Stimulated activated CD8-positive, alpha-beta memory T cell treated with anti-CD3 and anti-CD28 coated beads, Interleukin-12 subunit alpha, Interleukin-12 subunit beta, amount 100 ng/mL, for 24 hours (primary cell): ENCODE measurements at regions not wholly inside any gene's neighbourhood (a gene's known extent, or its start where the extent isn't known, plus 50 kb on each side); places are given as distances from the start of the nearest gene placed in this dataset.
A peak's percentile ranks its signal among the peaks of the same experiment; 100 is the strongest.

Experiments
- DNase-seq: peaks from one replicate; pipeline ENCODE4 v3.0.0-alpha.2; 2020; ENCODE audit errors: extremely low read depth

GRCh38 chr7:25949736-25950487 is 202.1 kb upstream of the NFE2L3 start:
- DNase-seq: no peak

DNA sequence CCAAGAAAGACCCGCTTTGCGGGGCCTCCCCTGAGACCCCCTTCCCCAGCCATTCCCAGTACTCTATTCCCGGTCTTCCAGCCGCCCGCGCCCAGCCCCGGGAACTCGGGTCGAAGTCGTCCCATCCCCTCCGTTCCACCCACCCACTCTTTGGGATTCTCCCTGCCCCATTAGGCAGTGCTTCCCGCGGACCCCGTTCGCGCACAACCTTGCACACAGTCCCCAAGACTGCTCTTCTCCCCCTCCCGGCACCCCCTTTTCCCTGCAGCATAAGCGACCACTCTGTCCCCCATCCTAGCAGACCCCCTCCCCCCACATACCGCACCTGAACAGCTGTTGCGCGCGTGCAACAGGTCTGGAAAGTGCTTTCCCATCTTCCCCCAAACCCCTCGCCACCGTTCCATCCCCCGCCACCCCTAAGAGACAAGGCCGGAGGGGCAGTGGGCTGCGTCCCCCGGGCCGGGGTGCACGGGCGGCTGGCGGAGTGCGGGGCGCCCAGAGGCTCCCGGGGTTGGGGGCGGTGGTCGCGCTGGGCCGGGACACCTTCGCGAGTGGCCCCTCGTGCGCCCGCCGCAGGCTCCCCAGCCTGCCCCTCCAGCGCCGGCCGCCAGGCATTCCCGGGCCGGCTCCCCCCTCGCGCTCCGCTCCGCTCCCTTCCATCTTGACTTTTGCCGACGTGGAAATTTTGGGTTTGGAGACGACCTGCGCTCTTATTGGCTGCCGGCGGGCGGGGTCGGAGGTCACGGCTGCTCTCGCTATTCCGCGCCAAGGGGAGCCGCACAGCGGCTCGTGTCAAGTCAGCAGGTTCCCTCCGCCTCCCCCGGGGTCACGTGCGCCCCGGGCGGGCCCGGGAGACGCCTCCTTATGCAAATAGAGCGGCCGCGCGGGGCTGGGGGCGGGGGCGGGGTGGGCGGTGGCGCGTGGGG is 201.2 kb upstream of the NFE2L3 start:
- DNase-seq: peak; percentile 64

DNA sequence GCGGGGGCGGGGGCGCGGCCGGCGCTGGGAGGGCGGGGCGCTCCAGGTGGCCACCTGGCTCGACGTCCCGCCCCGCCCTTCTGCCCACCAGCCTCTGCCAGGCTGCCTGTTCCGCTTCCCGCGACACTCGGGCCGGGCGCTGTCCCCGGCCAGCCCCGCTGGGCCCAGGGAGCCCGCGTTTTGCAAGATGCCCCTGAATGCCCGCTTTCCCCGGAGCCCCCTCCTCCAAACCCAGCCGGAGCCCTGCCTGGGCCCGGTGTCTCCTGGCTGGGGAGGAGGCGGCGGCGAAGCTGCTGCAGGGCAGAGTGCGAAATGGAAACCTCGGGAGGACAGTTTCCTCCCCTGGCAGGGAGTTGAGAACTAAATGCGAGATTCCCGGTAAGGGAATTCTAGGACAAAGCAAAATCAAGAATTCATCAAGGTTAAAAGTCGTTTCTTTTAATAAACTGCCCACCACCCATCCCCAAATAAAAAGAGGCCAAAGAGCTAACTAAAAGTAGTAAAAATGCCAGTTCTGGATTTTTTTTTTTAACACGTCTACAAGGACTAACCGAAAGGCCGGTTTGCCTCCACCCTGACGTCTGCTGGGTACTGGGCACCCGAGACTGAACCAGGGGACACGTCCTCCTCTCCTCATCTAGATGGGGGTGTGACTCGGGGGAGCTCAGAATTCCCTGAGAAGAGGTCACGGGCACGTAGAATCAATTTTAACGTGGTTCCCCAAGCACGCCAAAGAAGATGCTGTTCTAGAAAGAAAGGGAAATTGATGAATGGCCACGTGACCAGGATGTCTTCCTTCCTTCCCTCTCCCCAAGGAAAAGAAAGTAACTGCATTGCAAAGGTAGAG is 200.4 kb upstream of the NFE2L3 start:
- no peak for DNase-seq

GRCh38 chr7:25952261-25953057 is 199.5 kb upstream of the NFE2L3 start:
- DNase-seq: no peak

DNA sequence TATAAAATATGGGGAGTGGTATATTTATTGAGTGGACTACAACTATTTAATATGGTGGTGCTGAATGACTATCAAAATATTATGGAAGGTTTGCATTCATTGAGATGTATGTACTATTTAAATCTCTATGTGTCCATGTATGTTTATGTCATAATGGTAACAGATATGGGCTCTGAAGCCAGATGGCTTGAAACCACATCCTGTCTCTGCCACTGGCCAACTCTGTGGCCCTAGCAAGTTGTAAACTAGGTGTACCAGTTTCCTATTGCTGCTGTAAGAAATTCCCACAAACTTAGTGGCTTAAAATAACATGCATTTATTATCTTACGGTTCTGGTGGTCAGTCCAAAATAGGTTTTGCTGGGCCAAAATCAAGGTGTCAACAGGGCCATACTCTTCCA is 198.1 kb upstream of the NFE2L3 start:
- DNase-seq: no peak

GRCh38 chr7:25954395-25954794 is 197.6 kb upstream of the NFE2L3 start:
- DNase-seq: no peak

DNA sequence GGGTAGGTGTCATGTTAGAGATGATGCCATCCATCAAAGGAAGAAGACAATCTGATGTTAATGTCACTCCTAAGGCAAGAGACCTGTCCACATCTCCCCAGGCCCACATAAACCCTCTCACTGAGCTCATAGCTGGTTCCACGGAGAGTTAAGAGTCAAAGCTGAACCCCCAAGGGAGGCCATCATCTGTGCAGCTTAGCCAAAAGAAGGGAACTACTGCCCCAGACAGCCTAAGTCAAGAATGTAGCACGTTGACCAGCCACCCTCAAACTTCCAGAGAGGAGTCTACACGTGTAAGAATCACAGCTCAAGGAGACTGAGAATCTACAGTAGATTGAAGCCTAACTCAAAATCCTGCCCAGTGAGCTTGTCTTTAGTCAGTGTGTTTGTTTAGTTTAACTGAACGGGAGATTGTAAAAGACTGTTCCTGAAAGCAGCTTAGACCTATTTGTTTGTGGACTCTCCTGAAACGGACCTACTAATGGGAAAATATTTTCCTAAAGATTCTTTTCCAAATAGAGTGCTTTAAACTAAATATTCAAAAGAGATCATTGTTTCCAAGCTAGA is 192.7 kb upstream of the NFE2L3 start:
- no peak for DNase-seq

GRCh38 chr7:25963733-25964132 is 188.3 kb upstream of the NFE2L3 start:
- DNase-seq: no peak

- DNase-seq: no peak
These were observed 187.5 kb upstream of the NFE2L3 start for GRCh38 chr7:25964483-25964991.

- DNase-seq: no peak
These were observed 186.4 kb upstream of the NFE2L3 start for GRCh38 chr7:25965405-25966123.

GRCh38 chr7:25966469-25966868 is 185.5 kb upstream of the NFE2L3 start:
- no peak for DNase-seq

- DNase-seq: no peak
These were observed 184.5 kb upstream of the NFE2L3 start for GRCh38 chr7:25967278-25968204.

DNA sequence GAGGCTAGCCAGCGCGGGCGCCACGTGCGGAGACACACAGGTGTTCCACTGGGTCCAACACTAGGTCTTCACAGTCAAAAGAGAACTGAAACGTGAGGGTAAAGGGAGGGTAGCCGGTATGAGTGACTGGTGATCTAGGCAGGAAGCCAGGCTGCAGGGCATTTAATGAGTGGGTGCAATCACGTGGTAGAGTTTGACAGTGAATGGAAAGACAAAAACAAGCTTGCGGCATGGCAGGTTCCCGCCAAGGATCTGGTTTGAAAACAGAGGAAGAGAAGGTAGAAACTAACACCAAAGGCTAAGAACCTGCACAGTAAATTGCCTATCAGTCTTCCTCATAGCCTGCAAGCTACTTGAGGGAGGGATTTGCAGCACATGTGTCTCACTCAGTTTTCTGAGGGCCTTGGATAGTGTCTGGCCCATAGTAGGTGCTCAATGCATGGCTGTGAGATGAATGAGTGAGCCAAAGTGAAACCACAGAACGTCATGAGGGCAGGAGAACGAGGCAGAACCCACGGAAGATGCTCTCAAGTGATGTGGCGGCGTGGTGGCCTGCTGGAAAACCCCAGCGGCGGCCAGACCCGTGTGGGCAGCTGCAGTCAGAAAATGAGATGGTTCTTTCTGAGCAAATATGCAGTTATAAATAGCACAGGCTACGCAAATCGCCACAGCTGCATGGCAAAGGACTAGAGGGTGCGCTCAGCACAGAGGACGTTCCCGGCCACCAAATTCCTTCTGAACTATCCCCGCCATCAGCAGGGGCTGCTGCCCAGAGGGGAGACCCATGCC is 183.6 kb upstream of the NFE2L3 start:
- DNase-seq: no peak

DNA sequence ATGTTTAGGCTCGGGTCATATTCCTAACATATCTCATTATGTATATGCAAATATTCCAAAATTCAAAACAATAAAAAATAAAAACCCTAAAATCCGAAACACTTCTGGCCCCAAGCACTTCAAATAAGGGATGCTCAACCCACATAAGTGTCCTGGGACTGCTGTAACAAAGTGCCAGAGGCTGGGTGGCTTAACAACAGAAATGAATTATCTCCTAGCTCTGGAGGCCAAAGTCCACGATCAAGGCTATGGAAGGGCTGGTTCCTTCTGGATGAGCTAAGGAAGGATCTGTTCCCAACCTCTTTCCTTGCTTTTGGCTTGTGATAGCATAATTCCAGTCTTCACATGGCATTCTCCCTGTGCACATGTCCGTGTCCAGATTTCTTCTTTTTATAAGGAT is 181.6 kb upstream of the NFE2L3 start:
- no peak for DNase-seq

DNA sequence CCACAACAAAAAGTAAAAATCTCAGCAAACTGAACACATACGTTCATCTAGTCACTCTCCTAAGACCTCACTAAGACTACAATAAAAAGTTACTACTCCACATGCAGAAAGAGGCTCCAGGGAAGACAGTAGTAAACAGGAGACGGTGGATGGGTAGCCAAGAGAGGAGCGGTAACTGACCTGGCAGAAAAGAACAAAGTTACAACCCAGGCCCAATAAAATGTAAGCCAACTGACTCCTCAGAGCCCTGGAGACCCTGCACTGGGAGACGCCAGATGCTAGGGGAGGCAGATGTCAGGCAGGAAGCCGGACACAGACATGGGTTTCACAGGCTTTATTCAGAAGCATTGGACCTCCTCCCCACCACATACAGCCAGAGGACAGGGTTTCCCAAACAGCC is 181.1 kb upstream of the NFE2L3 start:
- DNase-seq: no peak

GRCh38 chr7:25976630-25977029 is 175.4 kb upstream of the NFE2L3 start:
- DNase-seq: no peak

DNA sequence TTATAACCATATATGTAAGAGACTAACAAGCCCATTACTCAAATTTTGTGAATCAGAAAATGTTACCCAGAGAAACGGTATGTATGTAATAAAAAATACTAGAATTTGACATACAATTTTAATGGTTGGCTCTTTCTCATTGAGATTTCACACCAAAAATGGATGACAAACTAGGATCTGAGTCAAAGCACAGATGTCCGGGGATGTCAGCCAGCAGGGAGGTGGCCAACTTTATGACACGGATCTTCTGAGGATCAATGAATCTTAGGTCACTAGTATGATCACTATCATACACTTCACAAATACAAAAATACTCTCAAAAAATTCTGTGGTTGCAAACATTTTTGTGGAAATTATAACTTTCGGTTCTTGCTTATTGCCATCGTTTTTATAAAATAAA is 173.5 kb upstream of the NFE2L3 start:
- DNase-seq: no peak

DNA sequence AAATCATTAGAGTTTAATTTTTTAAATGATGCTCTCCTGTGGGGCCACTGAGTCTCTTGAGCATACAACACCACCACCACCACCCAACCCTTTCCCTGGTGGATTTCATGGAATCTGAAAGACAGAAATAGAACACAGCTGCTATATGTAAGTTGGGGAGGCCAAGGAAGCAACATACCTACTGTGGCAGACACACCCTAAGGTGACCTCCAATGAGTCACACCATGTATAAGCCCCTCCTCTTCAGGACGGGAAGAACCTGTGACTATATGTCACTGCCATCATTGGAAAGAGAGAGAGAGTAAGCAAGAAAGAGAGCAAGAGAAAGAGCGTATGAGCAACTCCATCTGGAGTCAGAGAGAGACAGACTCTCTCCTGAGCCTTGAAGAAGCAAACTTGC is 172.4 kb upstream of the NFE2L3 start:
- no peak for DNase-seq
